ENCODE measurements at regions not wholly inside any gene's neighbourhood (a gene's known extent, or its start where the extent isn't known, plus 50 kb on each side); places are given as distances from the start of the nearest gene placed in this dataset.

DNA sequence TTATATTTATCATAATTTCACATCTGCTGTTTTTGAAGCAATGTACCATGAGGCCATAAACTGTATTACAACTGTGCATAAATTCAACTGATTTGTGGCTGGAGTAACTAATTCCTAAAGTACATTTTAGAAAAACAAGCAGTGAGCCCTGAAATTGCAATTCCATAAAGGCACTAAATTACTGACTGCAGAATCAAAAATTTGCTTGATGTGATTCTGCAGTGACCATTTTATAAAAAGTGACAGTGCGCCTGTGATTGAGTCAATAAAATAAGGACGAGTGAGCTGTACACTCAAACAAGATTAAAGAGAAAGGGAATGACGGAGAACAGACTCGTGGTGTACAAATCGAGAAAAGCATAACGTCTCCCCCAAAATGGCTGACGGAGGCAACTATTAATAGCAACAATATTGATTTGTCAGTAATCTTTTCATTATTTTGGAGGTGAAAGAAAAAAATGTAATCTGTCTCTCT lies 121.4 kb upstream of the MEIS2 start:
- TF ChIP-seq, protein P1, sequence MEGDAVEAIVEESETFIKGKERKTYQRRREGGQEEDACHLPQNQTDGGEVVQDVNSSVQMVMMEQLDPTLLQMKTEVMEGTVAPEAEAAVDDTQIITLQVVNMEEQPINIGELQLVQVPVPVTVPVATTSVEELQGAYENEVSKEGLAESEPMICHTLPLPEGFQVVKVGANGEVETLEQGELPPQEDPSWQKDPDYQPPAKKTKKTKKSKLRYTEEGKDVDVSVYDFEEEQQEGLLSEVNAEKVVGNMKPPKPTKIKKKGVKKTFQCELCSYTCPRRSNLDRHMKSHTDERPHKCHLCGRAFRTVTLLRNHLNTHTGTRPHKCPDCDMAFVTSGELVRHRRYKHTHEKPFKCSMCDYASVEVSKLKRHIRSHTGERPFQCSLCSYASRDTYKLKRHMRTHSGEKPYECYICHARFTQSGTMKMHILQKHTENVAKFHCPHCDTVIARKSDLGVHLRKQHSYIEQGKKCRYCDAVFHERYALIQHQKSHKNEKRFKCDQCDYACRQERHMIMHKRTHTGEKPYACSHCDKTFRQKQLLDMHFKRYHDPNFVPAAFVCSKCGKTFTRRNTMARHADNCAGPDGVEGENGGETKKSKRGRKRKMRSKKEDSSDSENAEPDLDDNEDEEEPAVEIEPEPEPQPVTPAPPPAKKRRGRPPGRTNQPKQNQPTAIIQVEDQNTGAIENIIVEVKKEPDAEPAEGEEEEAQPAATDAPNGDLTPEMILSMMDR (IDR thresholded peaks at IDR 0.05), result no peak
- no peak for TF ChIP-seq POLR2AphosphoS5 (IDR thresholded peaks at IDR 0.05)
- TF ChIP-seq EP300 (IDR thresholded peaks at IDR 0.05), result no peak
